ENCODE measurements at regions not wholly inside any gene's neighbourhood (a gene's known extent, or its start where the extent isn't known, plus 50 kb on each side); places are given as distances from the start of the nearest gene placed in this dataset.

- no peak overlapping the region for H3K27ac ChIP-seq (ENCODE audit: control insufficient read depth, insufficient read depth, low read length)
- H3K79me2 ChIP-seq (ENCODE audit: control insufficient read depth, insufficient read depth, low read length) = no peaks in the 10 kb centered on the region
- H3K9me3 ChIP-seq (ENCODE audit: control insufficient read depth, low read depth, low read length) = no peaks in the 10 kb centered on the region
- TF ChIP-seq EZH2 (IDR thresholded peaks at IDR 0.05; ENCODE audit: low read length) (no peak), CTCF (optimal IDR thresholded peaks at IDR 0.05 in 1 of 3, IDR thresholded peaks at IDR 0.05 in 1 of 3, conservative IDR thresholded peaks at IDR 0.05 in 1 of 3; ENCODE audit: extremely low read depth in 1 of 3, insufficient read depth in 2 of 3, low read length in 3 of 3) (no peak)
- FAIRE-seq (no peak), DNase-seq (ENCODE audit: low read depth, low spot score) (no peak)
- no peaks in the 10 kb centered on the region for H4K20me1 ChIP-seq (ENCODE audit: control insufficient read depth, extremely low read depth, insufficient read depth, low read length)
- H3K36me3 ChIP-seq (ENCODE audit: control insufficient read depth in 2 of 2, extremely low read depth in 1 of 2, insufficient read depth in 2 of 2, low read length in 2 of 2) = no peaks in the 10 kb centered on the region
- H3K27me3 ChIP-seq (ENCODE audit: control insufficient read depth, extremely low read depth, insufficient read depth, low read length) = no peaks in the 10 kb centered on the region
- H3K4me2 ChIP-seq (ENCODE audit: control insufficient read depth, extremely low read depth, insufficient read depth, low read depth, low read length) = no peak overlapping the region
- no peaks in the 10 kb centered on the region for H3K9me1 ChIP-seq (ENCODE audit: control insufficient read depth, extremely low read depth, insufficient read depth, low read length)
- dilution Hi-C loops (cut with MboI; ENCODE audit: extremely low pct_ligation_motif_present, low sequenced_read_pairs) = no loop called here
- H2AFZ ChIP-seq (ENCODE audit: control insufficient read depth, low read length) = no peak overlapping the region
- H3K4me3 ChIP-seq (ENCODE audit: control insufficient read depth in 2 of 3, extremely low read depth in 1 of 3, insufficient read depth in 2 of 3, low read depth in 1 of 3, low read length in 3 of 3) = no peak overlapping the region
- H3K9ac ChIP-seq (ENCODE audit: control insufficient read depth, extremely low read depth, insufficient read depth, low read length) = no peak overlapping the region
- H3K4me1 ChIP-seq (ENCODE audit: control insufficient read depth, extremely low read depth, insufficient read depth, low read length) = no peaks in the 10 kb centered on the region
These were observed 2363.9 kb downstream of the TP53TG3F start for GRCh38 chr16:35823342-35823741.

- H2AFZ ChIP-seq (ENCODE audit: control insufficient read depth, low read length) = no peak overlapping the region
- no peak overlapping the region for H3K4me2 ChIP-seq (ENCODE audit: control insufficient read depth, extremely low read depth, insufficient read depth, low read depth, low read length)
- H3K27ac ChIP-seq (ENCODE audit: control insufficient read depth, insufficient read depth, low read length) = no peak overlapping the region
- no peaks in the 10 kb centered on the region for H3K36me3 ChIP-seq (ENCODE audit: control insufficient read depth in 2 of 2, extremely low read depth in 1 of 2, insufficient read depth in 2 of 2, low read length in 2 of 2)
- H3K4me1 ChIP-seq (ENCODE audit: control insufficient read depth, extremely low read depth, insufficient read depth, low read length) = no peaks in the 10 kb centered on the region
- no peaks in the 10 kb centered on the region for H4K20me1 ChIP-seq (ENCODE audit: control insufficient read depth, extremely low read depth, insufficient read depth, low read length)
- H3K79me2 ChIP-seq (ENCODE audit: control insufficient read depth, insufficient read depth, low read length) = no peaks in the 10 kb centered on the region
- H3K9me3 ChIP-seq (ENCODE audit: control insufficient read depth, low read depth, low read length) = no peaks in the 10 kb centered on the region
- dilution Hi-C loops (cut with MboI; ENCODE audit: extremely low pct_ligation_motif_present, low sequenced_read_pairs) = no loop called here
- DNase-seq (ENCODE audit: low read depth, low spot score) = no peak
- FAIRE-seq = no peak
- H3K9ac ChIP-seq (ENCODE audit: control insufficient read depth, extremely low read depth, insufficient read depth, low read length) = no peak overlapping the region
- TF ChIP-seq CTCF (optimal IDR thresholded peaks at IDR 0.05 in 1 of 3, IDR thresholded peaks at IDR 0.05 in 1 of 3, conservative IDR thresholded peaks at IDR 0.05 in 1 of 3; ENCODE audit: extremely low read depth in 1 of 3, insufficient read depth in 2 of 3, low read length in 3 of 3) = no peak
- TF ChIP-seq EZH2 (IDR thresholded peaks at IDR 0.05; ENCODE audit: low read length) = no peak
- H3K27me3 ChIP-seq (ENCODE audit: control insufficient read depth, extremely low read depth, insufficient read depth, low read length) = no peaks in the 10 kb centered on the region
- H3K9me1 ChIP-seq (ENCODE audit: control insufficient read depth, extremely low read depth, insufficient read depth, low read length) = no peaks in the 10 kb centered on the region
- no peak overlapping the region for H3K4me3 ChIP-seq (ENCODE audit: control insufficient read depth in 2 of 3, extremely low read depth in 1 of 3, insufficient read depth in 2 of 3, low read depth in 1 of 3, low read length in 3 of 3)
These were observed 2382.2 kb downstream of the TP53TG3F start for GRCh38 chr16:35841632-35842031.

Measured in keratinocyte (primary cell).